OCI-LY3 (cell line): ENCODE measurements at regions not wholly inside any gene's neighbourhood (a gene's known extent, or its start where the extent isn't known, plus 50 kb on each side); places are given as distances from the start of the nearest gene placed in this dataset.

Experiments
- CTCF ChIP-seq: fragments of 200-600, 300-600 bp; sonication (generic); IDR thresholded peaks from 2 replicates; pipeline ENCODE4 v1.5.1; 2014; ENCODE audit warnings: antibody characterized with exemption, low read length, low read depth
- EZH2phosphoT487 ChIP-seq: fragments of 200-600 bp; shearing (Covaris generic); IDR thresholded peaks from 2 replicates; pipeline ENCODE4 v1.6.1; 2018; ENCODE audit warnings: antibody characterized with exemption, mixed run types, low read depth

GRCh38 chr4:24688453-24688852 lies 104.1 kb upstream of the DHX15 start:
- no peak for TF ChIP-seq CTCF
- TF ChIP-seq EZH2phosphoT487: no peak
